ENCODE measurements at regions not wholly inside any gene's neighbourhood (a gene's known extent, or its start where the extent isn't known, plus 50 kb on each side); places are given as distances from the start of the nearest gene placed in this dataset.
A peak's percentile ranks its signal among the peaks of the same experiment; 100 is the strongest.

DNA sequence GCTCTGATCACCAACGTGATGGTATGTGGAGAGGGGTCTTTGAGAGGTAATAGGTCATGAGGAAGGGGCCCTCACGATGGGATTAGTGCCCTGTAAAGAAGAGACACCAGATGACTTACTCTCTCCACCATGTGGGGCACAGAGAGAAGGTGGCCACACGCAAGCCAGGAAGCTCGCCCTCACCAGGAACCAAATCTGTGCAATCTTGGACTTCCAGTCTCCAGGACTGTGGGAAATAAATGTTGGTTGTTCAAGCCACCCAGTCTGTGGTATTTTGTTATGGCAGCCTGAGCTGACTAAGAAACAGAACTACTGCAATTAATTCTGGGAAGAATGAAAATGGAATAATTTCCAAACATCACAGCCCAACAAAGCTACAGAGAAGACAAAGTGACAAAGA lies 117.5 kb downstream of the SNX19 start:
- DNase-seq (ENCODE audit: low read depth, low spot score): no peak
- H3K4me3 ChIP-seq (ENCODE audit: low read length): no peak overlapping the region

DNA sequence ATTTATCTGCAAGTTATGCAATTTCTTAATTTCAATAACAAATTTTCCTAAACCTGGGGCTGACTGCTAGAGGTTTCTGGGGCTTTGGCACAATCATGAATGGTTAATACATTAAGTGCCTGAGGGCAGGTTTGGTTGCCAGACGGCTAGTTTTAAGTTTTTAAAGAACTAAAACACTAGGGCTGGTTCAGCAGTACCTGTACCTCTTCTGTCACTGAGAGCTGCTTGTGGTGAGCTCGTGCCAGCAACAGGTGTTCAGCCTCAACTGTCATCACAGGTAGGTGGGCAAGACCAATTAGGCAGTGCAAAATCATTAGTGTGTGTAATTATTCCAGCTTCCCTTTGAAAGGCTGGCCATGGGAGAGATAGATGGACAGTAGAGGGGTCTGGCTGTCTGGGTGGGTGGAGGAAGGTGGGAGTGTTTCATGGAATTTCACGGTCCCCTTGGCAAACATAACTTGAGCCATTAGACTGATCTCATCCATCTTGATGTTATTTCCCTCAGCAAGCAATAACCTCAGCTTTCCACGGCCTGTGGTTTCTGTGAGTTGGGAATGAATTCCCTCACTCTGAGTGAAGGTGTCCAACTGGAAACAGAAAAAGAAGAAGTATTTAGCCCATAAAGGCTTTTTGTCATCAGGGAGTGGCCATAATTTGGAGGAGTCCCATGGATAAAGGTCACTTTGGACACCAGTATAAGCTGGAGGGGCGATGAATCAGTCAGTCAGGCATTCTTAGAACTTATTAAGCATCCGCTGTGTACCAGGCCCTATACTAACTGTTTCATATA lies 114.8 kb downstream of the SNX19 start:
- H3K4me3 ChIP-seq (ENCODE audit: low read length): no peak overlapping the region
- DNase-seq (ENCODE audit: low read depth, low spot score): no peak

GRCh38 chr11:130802567-130802966 lies 113.7 kb downstream of the SNX19 start:
- no peak for DNase-seq (ENCODE audit: low read depth, low spot score)

GRCh38 chr11:130804306-130805076 lies 111.8 kb downstream of the SNX19 start:
- H3K4me3 ChIP-seq (ENCODE audit: low read length): no peak overlapping the region
- no peak for DNase-seq (ENCODE audit: low read depth, low spot score)

More at GRCh38 chr11:130802567-130802966, 113.7 kb downstream of the SNX19 start:
- H3K4me3 ChIP-seq (ENCODE audit: low read length): no peak overlapping the region

GRCh38 chr11:130806746-130807145 lies 109.5 kb downstream of the SNX19 start:
- DNase-seq (ENCODE audit: low read depth, low spot score): no peak
- H3K4me3 ChIP-seq (ENCODE audit: low read length): no peak overlapping the region

- DNase-seq (ENCODE audit: low read depth, low spot score): no peak
- H3K4me3 ChIP-seq (ENCODE audit: low read length): no peak overlapping the region
These were observed 107.7 kb downstream of the SNX19 start for GRCh38 chr11:130808541-130808940.

DNA sequence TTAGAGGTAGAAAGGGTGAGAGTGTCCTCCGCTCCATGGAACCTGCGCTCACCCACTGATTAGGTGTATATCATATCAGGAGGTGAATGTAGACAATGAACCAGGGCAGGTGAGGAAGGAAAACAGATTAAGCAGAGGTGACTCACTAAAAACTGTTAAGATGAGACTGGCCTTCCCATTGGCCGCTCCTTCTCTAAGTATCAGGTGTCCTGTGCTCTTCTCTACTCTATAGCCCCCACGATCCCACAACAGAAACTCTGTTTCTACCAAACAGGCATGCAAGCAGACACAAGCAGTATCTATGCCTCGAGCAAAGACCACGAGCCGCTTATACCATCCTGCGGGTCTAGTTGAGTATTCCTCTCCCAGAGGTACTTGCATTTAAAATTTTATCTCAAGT lies 103.1 kb downstream of the SNX19 start:
- no peak for DNase-seq (ENCODE audit: low read depth, low spot score)
- H3K4me3 ChIP-seq (ENCODE audit: low read length): no peak overlapping the region

GRCh38 chr11:130813638-130814037 lies 102.6 kb downstream of the SNX19 start:
- DNase-seq (ENCODE audit: low read depth, low spot score): no peak
- H3K4me3 ChIP-seq (ENCODE audit: low read length): no peak overlapping the region

DNA sequence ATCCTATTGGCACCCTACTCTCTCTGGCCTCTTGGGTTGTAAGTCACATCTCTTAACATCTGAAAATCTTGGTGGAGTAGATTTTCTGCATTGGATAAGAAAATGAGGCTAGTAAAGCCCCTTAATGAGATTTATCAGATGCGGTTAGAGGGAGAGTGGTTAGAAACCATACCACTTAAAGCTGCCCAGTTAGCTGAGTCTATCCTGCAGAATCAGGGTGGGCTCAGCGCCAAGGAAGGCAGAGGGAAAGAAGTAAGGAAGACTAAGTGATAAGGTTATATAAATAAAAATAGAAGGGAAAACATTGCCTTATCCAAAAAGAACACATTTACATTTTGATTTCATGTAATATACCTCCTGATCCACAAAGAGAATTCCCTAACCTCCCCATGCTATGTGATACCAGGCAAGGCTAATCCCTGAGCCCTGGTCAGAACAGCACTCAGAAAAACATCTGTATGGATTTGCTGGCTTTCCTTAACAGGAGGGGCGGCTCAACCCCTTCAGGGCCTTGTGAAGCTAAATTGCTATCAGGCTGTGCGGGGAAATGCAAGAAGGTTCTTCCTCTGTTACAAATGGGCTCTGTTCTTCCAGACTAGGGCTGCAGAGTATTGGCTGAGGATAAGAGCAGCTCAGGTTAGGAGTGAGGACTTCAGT lies 101.7 kb downstream of the SNX19 start:
- no peak overlapping the region for H3K4me3 ChIP-seq (ENCODE audit: low read length)
- DNase-seq (ENCODE audit: low read depth, low spot score): no peak

DNA sequence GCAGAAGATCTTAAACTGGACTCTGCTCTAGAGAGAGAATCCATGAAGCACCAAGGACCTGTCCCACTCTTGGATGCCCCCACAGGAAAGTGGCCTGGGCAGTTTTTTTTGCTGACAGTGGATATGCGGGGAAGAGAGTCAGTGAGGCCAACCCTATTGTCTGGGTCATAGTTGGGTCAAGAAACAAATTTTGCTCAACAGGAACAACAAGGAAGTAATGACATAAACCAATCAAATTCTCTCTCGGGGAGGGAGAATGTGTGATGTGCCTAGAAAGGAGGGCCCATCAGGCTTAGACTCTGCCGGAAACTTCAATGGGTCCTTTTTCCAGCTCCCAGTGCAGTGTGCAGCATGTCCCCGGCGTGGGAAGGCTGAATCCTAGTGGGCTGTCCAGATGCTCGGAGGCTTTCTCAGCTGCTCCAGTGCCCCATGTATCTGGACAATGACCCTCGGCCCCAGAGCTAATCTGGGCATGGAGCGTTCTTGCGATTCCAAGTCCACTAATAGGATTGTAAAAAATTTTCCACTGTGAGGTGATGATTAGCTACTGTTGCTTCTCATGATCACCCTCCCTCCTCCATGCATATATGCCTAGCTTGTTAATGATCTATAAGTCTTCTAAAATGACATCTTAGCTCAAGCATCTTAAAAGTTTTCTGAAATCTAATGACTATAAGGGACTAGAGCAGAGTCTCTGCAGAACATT lies 101.0 kb downstream of the SNX19 start:
- no peak overlapping the region for H3K4me3 ChIP-seq (ENCODE audit: low read length)
- no peak for DNase-seq (ENCODE audit: low read depth, low spot score)

- H3K4me3 ChIP-seq (ENCODE audit: low read length): no peak overlapping the region
- no peak for DNase-seq (ENCODE audit: low read depth, low spot score)
These were observed 100.3 kb downstream of the SNX19 start for GRCh38 chr11:130815956-130816355.

- DNase-seq (ENCODE audit: low read depth, low spot score): no peak
- no peak overlapping the region for H3K4me3 ChIP-seq (ENCODE audit: low read length)
These were observed 99.5 kb downstream of the SNX19 start for GRCh38 chr11:130816546-130817329.

- peak; percentile 4 for DNase-seq (ENCODE audit: low read depth, low spot score)
- no peak overlapping the region for H3K4me3 ChIP-seq (ENCODE audit: low read length)
These were observed 98.8 kb downstream of the SNX19 start for GRCh38 chr11:130817330-130817944.

DNA sequence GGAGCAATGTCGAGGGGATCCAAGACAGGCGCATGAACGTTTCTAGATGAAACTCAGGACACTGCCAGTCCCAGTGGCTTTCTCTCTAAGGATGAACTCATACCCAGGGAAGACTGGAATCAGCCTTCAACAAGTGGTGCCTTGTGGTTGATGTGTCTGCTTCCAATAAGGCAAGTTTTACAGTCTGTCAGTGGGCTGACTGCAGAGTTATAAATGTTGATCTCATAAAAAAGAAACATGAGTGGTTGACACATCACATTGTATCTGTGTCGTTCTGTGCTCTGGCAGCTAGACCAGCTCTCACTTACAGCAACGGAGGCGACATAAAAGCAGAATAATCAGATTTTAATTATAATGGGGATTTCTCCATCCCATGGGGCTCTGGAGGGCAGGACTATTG lies 96.7 kb downstream of the SNX19 start:
- no peak for DNase-seq (ENCODE audit: low read depth, low spot score)
- no peak overlapping the region for H3K4me3 ChIP-seq (ENCODE audit: low read length)
